ENCODE measurements at regions not wholly inside any gene's neighbourhood (a gene's known extent, or its start where the extent isn't known, plus 50 kb on each side); places are given as distances from the start of the nearest gene placed in this dataset.

- no peaks in the 10 kb centered on the region for H3K4me1 Mint-ChIP-seq
- no peaks in the 10 kb centered on the region for H3K36me3 Mint-ChIP-seq
- H3K27ac Mint-ChIP-seq: no peak overlapping the region
- CTCF ChIA-PET: no interaction called here
- H3K36me3 ChIP-seq (ENCODE audit: insufficient read depth, low read length): no peaks in the 10 kb centered on the region
- no peaks in the 10 kb centered on the region for H3K27me3 ChIP-seq (ENCODE audit: insufficient read depth, low read length, poor library complexity, severe bottlenecking)
- DNase-seq: no peak
- peaks cover 6 to 19% of the 10 kb centered on the region in 2 donors for H3K27me3 Mint-ChIP-seq
- no peaks in the 10 kb centered on the region for H3K9me3 ChIP-seq (ENCODE audit: low read length)
- no peak overlapping the region for H3K4me3 ChIP-seq (ENCODE audit: low read length)
- no peak overlapping the region for H3K27ac ChIP-seq (ENCODE audit: low read depth, low read length)
- no peaks in the 10 kb centered on the region for H3K4me1 ChIP-seq (ENCODE audit: insufficient read depth, low read length)
- POLR2A ChIA-PET: no interaction called here
- H3K4me3 Mint-ChIP-seq: no peak overlapping the region
- H3K9me3 Mint-ChIP-seq: no peaks in the 10 kb centered on the region
These were observed 83.7 kb downstream of the TTC32 start for GRCh38 chr2:19818039-19818438.

- no peaks in the 10 kb centered on the region for H3K9me3 ChIP-seq (ENCODE audit: low read length)
- no peaks in the 10 kb centered on the region for H3K36me3 ChIP-seq (ENCODE audit: insufficient read depth, low read length)
- no peaks in the 10 kb centered on the region for H3K4me1 Mint-ChIP-seq
- H3K36me3 Mint-ChIP-seq: no peaks in the 10 kb centered on the region
- POLR2A ChIA-PET: no interaction called here
- no peak overlapping the region for H3K4me3 ChIP-seq (ENCODE audit: low read length)
- CTCF ChIA-PET: no interaction called here
- H3K27me3 Mint-ChIP-seq: peaks cover 4 to 14% of the 10 kb centered on the region in 2 donors
- no peak overlapping the region for H3K27ac ChIP-seq (ENCODE audit: low read depth, low read length)
- no peaks in the 10 kb centered on the region for H3K27me3 ChIP-seq (ENCODE audit: insufficient read depth, low read length, poor library complexity, severe bottlenecking)
- H3K4me3 Mint-ChIP-seq: no peak overlapping the region
- H3K9me3 Mint-ChIP-seq: no peaks in the 10 kb centered on the region
- no peak for DNase-seq
- H3K4me1 ChIP-seq (ENCODE audit: insufficient read depth, low read length): no peaks in the 10 kb centered on the region
- H3K27ac Mint-ChIP-seq: no peak overlapping the region
These were observed 86.0 kb downstream of the TTC32 start for GRCh38 chr2:19815746-19816145.

DNA sequence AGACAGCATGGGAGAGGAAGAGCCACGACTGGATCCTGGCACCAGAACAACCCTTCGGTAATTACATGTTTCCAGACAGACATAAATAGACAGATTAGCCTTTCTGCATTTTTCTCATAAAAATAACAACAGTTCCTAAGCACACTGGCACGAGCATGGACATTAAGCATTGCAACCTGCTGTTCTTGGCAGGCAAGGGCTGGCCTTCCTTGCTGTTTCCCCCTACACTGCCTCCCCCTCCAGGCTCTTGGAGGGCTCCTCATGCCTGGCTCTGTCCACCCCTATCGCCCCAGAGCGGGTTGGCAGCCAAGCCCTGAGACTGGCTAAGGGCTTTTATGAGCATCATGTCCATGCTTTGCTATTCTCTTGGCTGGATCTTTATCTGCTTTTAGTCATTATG is 89.6 kb downstream of the TTC32 start:
- no peak for DNase-seq
- no peaks in the 10 kb centered on the region for H3K36me3 Mint-ChIP-seq
- Histone ChIP-seq H3K27ac (ENCODE audit: low read depth, low read length) (no peak overlapping the region), H3K27me3 (ENCODE audit: insufficient read depth, low read length, poor library complexity, severe bottlenecking) (no peaks in the 10 kb centered on the region), H3K9me3 (ENCODE audit: low read length) (no peaks in the 10 kb centered on the region), H3K4me1 (ENCODE audit: insufficient read depth, low read length) (no peaks in the 10 kb centered on the region), H3K4me3 (ENCODE audit: low read length) (no peak overlapping the region), H3K36me3 (ENCODE audit: insufficient read depth, low read length) (no peaks in the 10 kb centered on the region)
- ChIA-PET POLR2A (no interaction called here), CTCF (no interaction called here)
- H3K4me3 Mint-ChIP-seq: no peak overlapping the region
- H3K4me1 Mint-ChIP-seq: no peaks in the 10 kb centered on the region
- no peaks in the 10 kb centered on the region for H3K9me3 Mint-ChIP-seq
- H3K27ac Mint-ChIP-seq: no peak overlapping the region
- H3K27me3 Mint-ChIP-seq: peaks cover 3 to 11% of the 10 kb centered on the region in 2 donors

- Mint-ChIP-seq H3K4me1 (no peaks in the 10 kb centered on the region), H3K4me3 (no peak overlapping the region), H3K36me3 (no peaks in the 10 kb centered on the region), H3K27me3 (peaks cover 4 to 13% of the 10 kb centered on the region in 2 donors), H3K27ac (no peak overlapping the region), H3K9me3 (no peaks in the 10 kb centered on the region)
- H3K27me3 ChIP-seq (ENCODE audit: insufficient read depth, low read length, poor library complexity, severe bottlenecking): no peaks in the 10 kb centered on the region
- H3K4me1 ChIP-seq (ENCODE audit: insufficient read depth, low read length): no peaks in the 10 kb centered on the region
- no peak overlapping the region for H3K27ac ChIP-seq (ENCODE audit: low read depth, low read length)
- no peak overlapping the region for H3K4me3 ChIP-seq (ENCODE audit: low read length)
- DNase-seq: no peak
- no peaks in the 10 kb centered on the region for H3K36me3 ChIP-seq (ENCODE audit: insufficient read depth, low read length)
- ChIA-PET CTCF (no interaction called here), POLR2A (no interaction called here)
- H3K9me3 ChIP-seq (ENCODE audit: low read length): no peaks in the 10 kb centered on the region
These were observed 90.6 kb downstream of the TTC32 start for GRCh38 chr2:19811186-19811585.

DNA sequence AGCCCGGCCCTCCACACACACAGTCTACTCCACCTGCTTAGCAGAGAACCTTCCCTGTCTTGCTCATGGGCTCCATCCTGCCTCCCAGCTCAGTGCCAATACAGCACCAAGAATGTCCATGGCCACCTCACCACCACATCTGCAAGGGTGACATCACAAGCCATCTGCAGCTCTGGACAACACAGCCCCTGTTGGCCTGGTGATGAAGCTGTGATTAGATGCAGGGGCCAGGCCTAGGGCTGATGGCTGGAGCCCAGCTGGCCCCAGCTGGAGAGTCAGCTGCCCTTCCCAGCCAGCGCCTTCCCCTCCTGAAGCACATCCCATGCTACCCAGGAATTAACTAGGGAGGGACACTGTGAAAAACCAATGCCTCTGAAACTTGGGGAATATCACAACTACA is 91.1 kb downstream of the TTC32 start:
- CTCF ChIA-PET: no interaction called here

DNA sequence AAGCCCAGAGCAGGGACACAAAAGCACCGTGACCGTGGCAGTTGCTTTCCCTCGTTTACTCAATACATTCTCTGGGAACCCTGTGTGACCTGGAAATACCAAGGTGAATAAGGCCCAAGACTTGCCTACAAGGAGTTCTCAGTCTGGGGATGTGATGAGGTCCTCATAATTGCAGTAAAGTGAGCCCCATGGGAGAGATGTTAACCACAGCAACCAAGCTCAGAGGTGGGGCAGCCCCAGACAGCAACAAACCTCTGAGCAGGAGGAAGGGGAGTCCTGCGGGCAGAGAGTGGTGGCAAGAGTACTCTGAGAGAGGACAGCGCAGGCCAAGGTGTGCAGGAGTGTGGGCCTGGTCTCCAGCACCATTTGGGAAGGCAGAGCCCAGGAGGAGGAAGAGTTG is 91.6 kb downstream of the TTC32 start:
- Mint-ChIP-seq H3K36me3 (no peaks in the 10 kb centered on the region), H3K4me1 (no peaks in the 10 kb centered on the region), H3K27me3 (peaks cover 4 to 18% of the 10 kb centered on the region in 2 donors), H3K9me3 (no peaks in the 10 kb centered on the region), H3K27ac (no peak overlapping the region), H3K4me3 (no peak overlapping the region)
- no peaks in the 10 kb centered on the region for H3K27me3 ChIP-seq (ENCODE audit: insufficient read depth, low read length, poor library complexity, severe bottlenecking)
- H3K36me3 ChIP-seq (ENCODE audit: insufficient read depth, low read length): no peaks in the 10 kb centered on the region
- H3K4me3 ChIP-seq (ENCODE audit: low read length): no peak overlapping the region
- H3K9me3 ChIP-seq (ENCODE audit: low read length): no peaks in the 10 kb centered on the region
- CTCF ChIA-PET: no interaction called here
- DNase-seq: no peak
- POLR2A ChIA-PET: no interaction called here
- no peak overlapping the region for H3K27ac ChIP-seq (ENCODE audit: low read depth, low read length)
- H3K4me1 ChIP-seq (ENCODE audit: insufficient read depth, low read length): no peaks in the 10 kb centered on the region

More for the DNA sequence above, 91.1 kb downstream of the TTC32 start:
- Histone ChIP-seq H3K27ac (ENCODE audit: low read depth, low read length) (no peak overlapping the region), H3K4me3 (ENCODE audit: low read length) (no peak overlapping the region), H3K4me1 (ENCODE audit: insufficient read depth, low read length) (no peaks in the 10 kb centered on the region), H3K9me3 (ENCODE audit: low read length) (no peaks in the 10 kb centered on the region), H3K36me3 (ENCODE audit: insufficient read depth, low read length) (no peaks in the 10 kb centered on the region), H3K27me3 (ENCODE audit: insufficient read depth, low read length, poor library complexity, severe bottlenecking) (no peaks in the 10 kb centered on the region)
- no peak for DNase-seq
- no peaks in the 10 kb centered on the region for H3K36me3 Mint-ChIP-seq
- POLR2A ChIA-PET: no interaction called here
- no peak overlapping the region for H3K4me3 Mint-ChIP-seq
- peaks cover 4 to 13% of the 10 kb centered on the region in 2 donors for H3K27me3 Mint-ChIP-seq
- no peak overlapping the region for H3K27ac Mint-ChIP-seq
- H3K4me1 Mint-ChIP-seq: no peaks in the 10 kb centered on the region
- H3K9me3 Mint-ChIP-seq: no peaks in the 10 kb centered on the region

DNA sequence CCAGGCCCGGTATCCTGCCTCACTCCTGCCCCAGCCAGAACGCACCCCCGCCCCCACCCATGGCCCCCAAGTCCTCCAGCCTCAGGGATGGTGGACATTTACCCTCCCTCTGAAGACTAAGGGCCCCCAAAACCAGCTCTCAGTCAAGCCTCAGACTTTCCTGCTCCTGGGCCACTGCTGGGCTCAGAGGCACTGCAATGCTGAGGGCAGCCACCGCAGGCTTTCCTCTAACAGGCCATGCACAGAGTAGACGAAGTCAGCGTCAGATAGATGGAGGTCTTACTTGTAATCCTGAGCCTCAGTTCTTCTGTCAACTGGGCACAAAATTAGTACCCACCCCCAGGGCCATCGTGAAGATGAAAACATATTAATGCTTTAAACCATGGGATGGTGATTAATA is 92.6 kb downstream of the TTC32 start:
- H3K9me3 ChIP-seq (ENCODE audit: low read length): no peaks in the 10 kb centered on the region
- no peaks in the 10 kb centered on the region for H3K36me3 ChIP-seq (ENCODE audit: insufficient read depth, low read length)
- H3K27me3 Mint-ChIP-seq: peaks cover 4 to 19% of the 10 kb centered on the region in 2 donors
- no peak for DNase-seq
- CTCF ChIA-PET: no interaction called here
- H3K9me3 Mint-ChIP-seq: no peaks in the 10 kb centered on the region
- no peak overlapping the region for H3K4me3 ChIP-seq (ENCODE audit: low read length)
- no peaks in the 10 kb centered on the region for H3K36me3 Mint-ChIP-seq
- H3K27me3 ChIP-seq (ENCODE audit: insufficient read depth, low read length, poor library complexity, severe bottlenecking): no peaks in the 10 kb centered on the region
- no peak overlapping the region for H3K27ac Mint-ChIP-seq
- no peak overlapping the region for H3K4me3 Mint-ChIP-seq
- H3K4me1 Mint-ChIP-seq: no peaks in the 10 kb centered on the region
- POLR2A ChIA-PET: no interaction called here
- H3K4me1 ChIP-seq (ENCODE audit: insufficient read depth, low read length): no peaks in the 10 kb centered on the region
- no peak overlapping the region for H3K27ac ChIP-seq (ENCODE audit: low read depth, low read length)

DNA sequence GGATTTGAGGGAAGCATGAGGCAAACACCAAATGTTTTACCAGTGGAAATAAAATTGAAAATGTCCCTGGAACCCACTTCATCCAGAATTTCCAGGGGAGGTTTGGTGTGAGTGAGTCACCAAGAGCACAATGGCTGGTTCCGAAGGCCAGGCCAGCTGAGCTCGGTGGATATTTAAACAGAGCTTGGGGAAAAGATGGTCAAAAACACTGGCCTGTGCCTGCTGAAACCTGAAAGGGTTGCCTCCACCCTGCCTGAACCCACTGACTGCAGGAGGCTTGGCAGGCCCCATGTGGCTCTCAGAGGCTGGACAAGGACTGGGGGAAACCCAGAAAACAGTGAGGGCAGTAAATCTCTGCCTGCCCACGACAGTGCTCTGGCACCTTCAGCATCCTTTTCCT is 93.9 kb downstream of the TTC32 start:
- Histone ChIP-seq H3K36me3 (ENCODE audit: insufficient read depth, low read length) (no peaks in the 10 kb centered on the region), H3K27ac (ENCODE audit: low read depth, low read length) (no peak overlapping the region), H3K9me3 (ENCODE audit: low read length) (no peaks in the 10 kb centered on the region), H3K4me1 (ENCODE audit: insufficient read depth, low read length) (no peaks in the 10 kb centered on the region), H3K27me3 (ENCODE audit: insufficient read depth, low read length, poor library complexity, severe bottlenecking) (no peaks in the 10 kb centered on the region), H3K4me3 (ENCODE audit: low read length) (no peak overlapping the region)
- H3K36me3 Mint-ChIP-seq: no peaks in the 10 kb centered on the region
- ChIA-PET CTCF (interaction anchor here (1.2 kb wide), 1 partner anchor 19 kb away, joined by 3 read pairs; no protein-coding TSS in a partner anchor), POLR2A (no interaction called here)
- no peak overlapping the region for H3K4me3 Mint-ChIP-seq
- no peak for DNase-seq
- H3K9me3 Mint-ChIP-seq: no peaks in the 10 kb centered on the region
- H3K27ac Mint-ChIP-seq: no peak overlapping the region
- H3K4me1 Mint-ChIP-seq: no peaks in the 10 kb centered on the region
- peaks cover 6 to 15% of the 10 kb centered on the region in 2 donors for H3K27me3 Mint-ChIP-seq

DNA sequence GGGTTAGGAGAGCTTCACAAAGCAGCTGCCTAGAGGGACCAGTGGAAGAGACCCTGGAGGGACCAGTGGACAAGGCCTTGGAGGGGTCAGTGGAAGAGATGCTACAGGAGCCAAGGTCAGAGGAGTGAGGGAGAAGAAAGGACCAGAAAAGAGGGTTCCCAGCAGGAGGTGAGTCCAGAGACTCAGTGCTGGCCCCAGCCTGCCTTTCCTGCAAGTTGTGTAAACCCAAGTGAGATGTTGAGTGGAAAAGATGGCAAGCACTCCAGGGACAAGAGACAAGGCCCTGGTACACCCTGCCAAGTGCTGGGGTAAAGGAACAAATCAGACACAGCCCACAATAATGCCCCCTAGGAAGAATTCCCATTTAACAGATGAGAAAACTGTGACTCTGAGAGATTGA is 94.4 kb downstream of the TTC32 start:
- Mint-ChIP-seq H3K27ac (no peak overlapping the region), H3K9me3 (no peaks in the 10 kb centered on the region), H3K4me1 (no peaks in the 10 kb centered on the region), H3K36me3 (no peaks in the 10 kb centered on the region), H3K27me3 (peaks cover 7 to 13% of the 10 kb centered on the region in 2 donors), H3K4me3 (no peak overlapping the region)
- no peaks in the 10 kb centered on the region for H3K4me1 ChIP-seq (ENCODE audit: insufficient read depth, low read length)
- no peaks in the 10 kb centered on the region for H3K36me3 ChIP-seq (ENCODE audit: insufficient read depth, low read length)
- no peaks in the 10 kb centered on the region for H3K9me3 ChIP-seq (ENCODE audit: low read length)
- ChIA-PET CTCF (no interaction called here), POLR2A (no interaction called here)
- no peaks in the 10 kb centered on the region for H3K27me3 ChIP-seq (ENCODE audit: insufficient read depth, low read length, poor library complexity, severe bottlenecking)
- H3K4me3 ChIP-seq (ENCODE audit: low read length): no peak overlapping the region
- H3K27ac ChIP-seq (ENCODE audit: low read depth, low read length): no peak overlapping the region
- DNase-seq: no peak

Measured in CD8-positive, alpha-beta memory T cell (primary cell).